Adrenal gland (tissue), 9 donors: ENCODE measurements at regions not wholly inside any gene's neighbourhood (a gene's known extent, or its start where the extent isn't known, plus 50 kb on each side); places are given as distances from the start of the nearest gene placed in this dataset.

Experiments used
- DNase-seq, 7 donors: peaks; one replicate each; pipeline ENCODE4 v3.0.0-alpha.2; 2019 to 2020
- H3K27ac ChIP-seq, 5 donors: fragments of 200-600 bp; sonication (generic) in 4 of 5; 1 replicate in 3 of 5; 2 replicates in 2 of 5; pipeline versions ENCODE4 v1.5.1 to v1.8.0; 2016 to 2020; ENCODE audit warnings: mild to moderate bottlenecking in 1 of 5
- H3K27me3 ChIP-seq: fragments of 200-600 bp; 2 replicates; pipeline ENCODE4 v1.8.0; 2021
- H3K36me3 ChIP-seq, 2 donors: fragments of 200-600 bp; replicated peaks in 1 of 2; 1 replicate in 1 of 2; 2 replicates in 1 of 2; pipeline versions ENCODE4 v1.5.1 to v1.8.0; 2018 to 2022
- H3K4me1 ChIP-seq, 2 donors: fragments of 200-600 bp; replicated peaks in 1 of 2; 1 replicate in 1 of 2; 2 replicates in 1 of 2; pipeline versions ENCODE4 v1.5.1 to v1.8.0; 2018 to 2021
- H3K4me3 ChIP-seq, 4 donors: fragments of 200-600 bp; sonication (generic) in 3 of 4; one replicate each; pipeline ENCODE4 v1.5.1; 2016 to 2018
- H3K9me3 ChIP-seq, 3 donors: fragments of 200-600 bp; sonication (generic) in 1 of 3; replicated peaks in 1 of 3; 1 replicate in 2 of 3; 2 replicates in 1 of 3; pipeline versions ENCODE4 v1.5.1 to v1.8.0; 2016 to 2021
- POLR2A ChIP-seq, 2 donors: fragments of 450-650 bp; IDR thresholded peaks; one replicate each; pipeline ENCODE4 v1.6.1; 2017; ENCODE audit warnings: antibody characterized with exemption in 2 of 2, mild to moderate bottlenecking in 2 of 2, moderate library complexity in 1 of 2
- WGBS, 4 donors: extraction: QIAGEN DNeasy Blood & Tissue Kit in 2 of 4; methylation state at CpG; one replicate each; pipeline versions ENCODE4 v1.1.5 to v1.1.7; 2013 to 2017; 5-methylcytosine and 5-hydroxymethylcytosine counted together
- intact Hi-C, 2 donors: fragments of 100-400 bp; cut with DNase I; formaldehyde crosslinking; loops; one replicate each; pipeline versions ENCODE4 v1.14.1 to v1.15.0; 2022 to 2023
- TF ChIP-seq, protein P1 (sequence below), 6 experiments: fragments of 450-650 bp in 4 of 6; fragments of 200-600 bp in 2 of 6; sonication (generic) in 1 of 6; IDR thresholded peaks; 1 replicate in 5 of 6; 2 replicates in 1 of 6; pipeline versions ENCODE4 v1.5.1 to v1.8.0; 2016 to 2021; ENCODE audit warnings: antibody characterized with exemption in 6 of 6, mild to moderate bottlenecking in 2 of 6, moderate library complexity in 1 of 6
- donor health status: healthy with polysubstance abuse.
- donor health status: Bipolar disorder and iron deficiency.
- donor health status: DM: yes; HTN: yes; CAD: no.
- donor health status: DM: no; HTN: no; CAD: no.
- donor health status: DM: no; HTN: no; CAD: no.

DNA sequence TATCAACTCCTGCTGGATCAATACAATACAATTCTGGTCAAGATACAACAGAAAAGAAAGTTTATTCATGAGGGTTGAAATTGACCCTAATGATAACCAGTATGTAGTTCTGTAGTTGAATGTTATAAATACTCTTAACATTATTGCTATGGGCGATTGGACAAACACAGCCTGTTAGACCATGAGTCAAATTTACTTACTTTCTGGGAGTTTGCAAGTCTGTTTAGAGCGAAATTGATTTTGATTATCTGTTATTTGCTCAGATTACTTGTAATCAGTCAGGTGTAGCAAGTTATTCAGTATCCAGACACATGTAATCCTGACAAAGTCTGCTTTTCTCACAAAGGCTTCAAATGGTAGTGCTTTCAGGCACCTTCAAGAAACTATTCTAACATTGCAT, 216.6 kb upstream of the B3GALT2 start:
- no peaks in the 10 kb centered on the region for H3K9me3 ChIP-seq
- no peaks in the 10 kb centered on the region for H3K27me3 ChIP-seq
- H3K27ac ChIP-seq: no peak overlapping the region
- intact Hi-C loops: no loop called here
- no peak overlapping the region for H3K4me3 ChIP-seq
- H3K36me3 ChIP-seq: no peaks in the 10 kb centered on the region
- WGBS, 4 donors: 88 to 94% (median 90%) methylated on average over 2 of the region's 2 CpGs
- TF ChIP-seq, protein P1, sequence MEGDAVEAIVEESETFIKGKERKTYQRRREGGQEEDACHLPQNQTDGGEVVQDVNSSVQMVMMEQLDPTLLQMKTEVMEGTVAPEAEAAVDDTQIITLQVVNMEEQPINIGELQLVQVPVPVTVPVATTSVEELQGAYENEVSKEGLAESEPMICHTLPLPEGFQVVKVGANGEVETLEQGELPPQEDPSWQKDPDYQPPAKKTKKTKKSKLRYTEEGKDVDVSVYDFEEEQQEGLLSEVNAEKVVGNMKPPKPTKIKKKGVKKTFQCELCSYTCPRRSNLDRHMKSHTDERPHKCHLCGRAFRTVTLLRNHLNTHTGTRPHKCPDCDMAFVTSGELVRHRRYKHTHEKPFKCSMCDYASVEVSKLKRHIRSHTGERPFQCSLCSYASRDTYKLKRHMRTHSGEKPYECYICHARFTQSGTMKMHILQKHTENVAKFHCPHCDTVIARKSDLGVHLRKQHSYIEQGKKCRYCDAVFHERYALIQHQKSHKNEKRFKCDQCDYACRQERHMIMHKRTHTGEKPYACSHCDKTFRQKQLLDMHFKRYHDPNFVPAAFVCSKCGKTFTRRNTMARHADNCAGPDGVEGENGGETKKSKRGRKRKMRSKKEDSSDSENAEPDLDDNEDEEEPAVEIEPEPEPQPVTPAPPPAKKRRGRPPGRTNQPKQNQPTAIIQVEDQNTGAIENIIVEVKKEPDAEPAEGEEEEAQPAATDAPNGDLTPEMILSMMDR (IDR thresholded peaks at IDR 0.05): no peak
- no peak for TF ChIP-seq POLR2A (IDR thresholded peaks at IDR 0.05)
- DNase-seq: no peak
- peaks cover 0 to 10% of the 10 kb centered on the region in 2 donors for H3K4me1 ChIP-seq

- no peaks in the 10 kb centered on the region for H3K36me3 ChIP-seq
- DNase-seq: no peak
- no peaks in the 10 kb centered on the region for H3K27me3 ChIP-seq
- no peaks in the 10 kb centered on the region for H3K9me3 ChIP-seq
- TF ChIP-seq, protein P1 (IDR thresholded peaks at IDR 0.05): no peak
- no peak for TF ChIP-seq POLR2A (IDR thresholded peaks at IDR 0.05)
- peaks cover 0 to 7% of the 10 kb centered on the region in 2 donors for H3K4me1 ChIP-seq
- intact Hi-C loops: no loop called here
- H3K4me3 ChIP-seq: no peak overlapping the region
- 92 to 95% (median 93%) methylated on average over 4 of the region's 4 CpGs for WGBS, 4 donors
- no peak overlapping the region for H3K27ac ChIP-seq
These were observed 215.6 kb upstream of the B3GALT2 start for GRCh38 chr1:193402037-193402436.

GRCh38 chr1:193394336-193394735, 207.9 kb upstream of the B3GALT2 start:
- H3K9me3 ChIP-seq: no peaks in the 10 kb centered on the region
- WGBS, 4 donors: 75 to 90% (median 89%) methylated on average over 1 of the region's 1 CpG
- no peaks in the 10 kb centered on the region for H3K27me3 ChIP-seq
- no peaks in the 10 kb centered on the region for H3K36me3 ChIP-seq
- DNase-seq: no peak
- no peaks in the 10 kb centered on the region for H3K4me1 ChIP-seq
- H3K27ac ChIP-seq: no peak overlapping the region
- TF ChIP-seq, protein P1 (IDR thresholded peaks at IDR 0.05): no peak
- no peak for TF ChIP-seq POLR2A (IDR thresholded peaks at IDR 0.05)
- H3K4me3 ChIP-seq: no peak overlapping the region
- intact Hi-C loops: no loop called here

GRCh38 chr1:193392686-193393085, 206.3 kb upstream of the B3GALT2 start:
- Histone ChIP-seq H3K27me3 (no peaks in the 10 kb centered on the region), H3K27ac (no peak overlapping the region), H3K36me3 (no peaks in the 10 kb centered on the region), H3K4me3 (no peak overlapping the region), H3K9me3 (no peaks in the 10 kb centered on the region), H3K4me1 (no peaks in the 10 kb centered on the region)
- TF ChIP-seq POLR2A (IDR thresholded peaks at IDR 0.05): no peak
- TF ChIP-seq, protein P1 (IDR thresholded peaks at IDR 0.05): no peak
- no peak for DNase-seq
- intact Hi-C loops: no loop called here
- 85 to 100% (median 89%) methylated on average over 1 of the region's 1 CpG for WGBS, 4 donors
